HG02798 (cell line): ENCODE measurements at regions not wholly inside any gene's neighbourhood (a gene's known extent, or its start where the extent isn't known, plus 50 kb on each side); places are given as distances from the start of the nearest gene placed in this dataset.
A peak's percentile ranks its signal among the peaks of the same experiment; 100 is the strongest.

ENCODE experiments used
- ATAC-seq: cut with Tn5 transposase; IDR thresholded peaks from one replicate; pipeline ENCODE4 v1.9.1; 2021; ENCODE audit warnings: mild to moderate bottlenecking; ENCODE audit not compliant: unreplicated experiment, poor library complexity

DNA sequence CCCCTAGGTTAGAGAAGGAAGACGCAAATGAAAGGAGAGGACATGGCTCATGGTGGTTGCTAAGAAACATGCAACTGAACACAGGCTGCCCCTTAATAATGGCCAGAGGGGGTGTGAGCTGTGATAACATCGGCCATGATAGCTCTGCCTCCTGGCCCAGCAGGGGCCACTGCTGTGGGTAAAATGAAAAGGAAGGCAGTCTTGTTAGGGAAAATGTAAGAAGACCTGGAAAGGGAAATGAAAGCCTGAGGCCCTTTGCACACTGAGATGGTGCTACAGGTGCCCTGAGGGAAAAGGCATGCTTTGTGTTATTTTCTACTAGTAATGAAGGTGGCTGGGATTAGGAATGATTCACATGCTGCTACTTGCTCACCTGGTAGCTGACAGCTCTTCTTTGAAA is 123.6 kb upstream of the MID1 start:
- no peak for ATAC-seq

- no peak for ATAC-seq
Observed at GRCh38 chrX:10747975-10748374, 127.6 kb upstream of the MID1 start.

DNA sequence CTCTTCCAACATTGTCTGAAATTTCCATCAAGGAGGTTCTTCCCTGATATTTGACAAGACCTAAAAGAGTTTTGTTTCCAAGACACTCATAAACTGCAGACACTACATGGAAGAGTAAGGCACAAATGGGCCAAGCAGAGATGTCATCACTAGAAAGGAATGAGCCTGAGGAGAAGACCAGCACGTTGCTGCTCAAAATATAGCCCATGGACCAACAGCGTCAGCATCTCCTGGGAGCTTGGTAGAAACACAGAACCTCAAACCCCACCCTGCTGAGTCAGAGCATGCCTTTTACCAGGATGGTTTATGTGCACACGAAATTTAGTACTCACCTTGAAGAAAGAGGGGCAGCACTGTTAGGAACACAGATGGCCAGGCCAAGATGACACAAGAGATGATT is 128.7 kb upstream of the MID1 start:
- ATAC-seq, result no peak

GRCh38 chrX:10750581-10750980 is 130.2 kb upstream of the MID1 start:
- no peak for ATAC-seq

- ATAC-seq, result no peak
Observed at GRCh38 chrX:10753116-10753515, 132.7 kb upstream of the MID1 start.

GRCh38 chrX:10754445-10754844 is 134.1 kb upstream of the MID1 start:
- ATAC-seq, result no peak

- ATAC-seq, result no peak
Observed at GRCh38 chrX:10755439-10756334, 135.3 kb upstream of the MID1 start.

DNA sequence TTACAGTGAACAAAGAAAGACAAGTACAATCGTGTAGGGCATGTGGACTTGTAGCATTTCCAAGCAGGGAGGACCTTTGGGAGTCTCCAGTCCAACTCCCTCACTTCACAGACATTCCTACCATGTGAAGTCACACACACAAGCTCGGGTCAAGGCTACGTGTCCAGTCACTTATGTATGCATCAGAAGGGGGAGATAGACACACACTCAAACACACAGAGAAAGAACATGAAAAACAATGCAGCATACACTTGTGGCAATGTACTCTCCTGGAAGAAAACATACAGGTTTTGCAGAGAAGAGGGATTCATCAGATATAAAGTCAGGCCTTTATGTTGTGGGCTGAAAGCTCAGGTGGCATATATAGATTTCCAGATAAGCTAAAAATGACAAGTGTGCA is 136.1 kb upstream of the MID1 start:
- no peak for ATAC-seq

- ATAC-seq, result no peak
Observed at GRCh38 chrX:10759141-10759799, 138.9 kb upstream of the MID1 start.

DNA sequence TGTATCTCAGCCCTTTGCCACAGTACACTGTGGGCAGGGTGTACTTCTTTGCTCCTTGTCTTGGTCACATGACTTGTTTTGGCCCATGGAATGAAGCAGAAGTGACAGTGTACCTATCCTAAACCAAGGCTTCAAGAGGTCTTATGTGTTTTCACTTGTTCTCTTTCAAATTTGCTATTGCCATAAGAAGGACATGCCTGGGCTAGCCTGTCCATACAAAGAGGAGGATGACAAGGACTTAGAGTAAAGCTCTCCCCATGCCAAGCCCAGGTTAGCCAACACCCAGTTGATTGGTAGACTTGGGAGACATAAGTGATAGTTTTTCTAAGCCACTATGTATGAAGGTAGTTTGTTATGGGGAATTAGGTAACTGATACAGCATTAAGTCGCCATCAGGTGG is 141.1 kb upstream of the MID1 start:
- no peak for ATAC-seq

DNA sequence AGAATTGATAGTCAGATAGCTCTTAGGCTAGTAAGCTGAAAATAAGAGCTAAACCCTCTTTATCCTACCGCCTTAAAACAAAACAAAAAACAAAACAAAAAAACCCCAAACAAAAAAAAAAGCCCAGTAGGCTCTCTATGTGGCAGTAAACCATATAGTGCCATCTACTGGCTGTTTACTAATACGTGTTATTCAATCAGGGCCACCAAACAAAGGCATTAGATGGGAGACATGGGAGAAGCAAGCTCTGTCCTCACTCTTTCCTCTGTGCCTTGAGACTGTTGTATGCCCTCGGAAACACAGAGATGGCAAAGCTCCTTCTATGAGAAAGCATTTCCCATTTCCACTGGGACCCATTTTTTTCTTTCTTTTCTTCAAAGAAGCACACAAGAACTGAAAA is 148.8 kb upstream of the MID1 start:
- peak; percentile 64 for ATAC-seq

DNA sequence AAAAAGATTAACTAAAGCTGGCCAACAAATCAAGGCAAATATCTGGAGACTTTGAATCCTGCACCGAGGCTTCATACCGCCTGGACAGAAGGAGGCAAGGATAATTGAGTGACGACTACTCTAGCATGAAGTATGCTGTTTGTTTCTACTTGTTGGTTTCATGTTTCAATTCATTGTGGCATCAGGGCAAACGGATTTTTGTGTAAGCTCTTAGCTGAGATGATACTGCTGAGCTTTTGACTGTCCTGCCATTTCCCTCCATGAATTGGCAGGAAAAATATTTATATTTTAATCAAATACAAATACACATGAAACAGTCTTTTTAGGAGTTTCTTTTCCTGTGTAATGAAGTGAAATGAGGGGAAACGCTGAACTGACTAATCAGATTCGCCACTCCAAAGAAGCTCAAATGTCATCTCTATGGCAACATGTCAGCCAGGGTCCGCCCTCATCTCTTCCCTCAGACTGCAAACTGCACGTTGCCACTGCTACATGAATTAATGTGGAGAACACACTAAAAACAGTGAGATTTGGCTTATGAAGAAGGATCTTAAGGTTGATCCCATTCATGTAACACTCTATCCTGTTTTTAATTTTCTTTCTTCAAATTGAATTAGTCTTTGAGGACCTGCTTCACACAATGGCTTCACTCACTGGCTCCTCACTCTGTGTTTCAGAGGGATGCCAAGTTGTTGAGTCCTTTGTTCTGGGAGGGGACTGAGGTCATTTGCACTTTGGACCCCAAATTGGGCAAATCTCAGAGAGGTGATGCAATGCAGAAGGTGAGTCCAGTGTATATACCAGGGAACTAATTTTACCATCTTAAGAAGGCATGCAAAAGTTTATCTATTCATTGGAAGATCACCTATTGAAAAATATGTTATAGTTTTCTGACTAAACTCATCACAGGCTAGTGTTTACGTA is 149.6 kb upstream of the MID1 start:
- ATAC-seq, result no peak

GRCh38 chrX:10773318-10773717 is 152.9 kb upstream of the MID1 start:
- no peak for ATAC-seq

- no peak for ATAC-seq
Observed at GRCh38 chrX:10781847-10782530, 161.6 kb upstream of the MID1 start.

- no peak for ATAC-seq
Observed at GRCh38 chrX:10783451-10783995, 163.1 kb upstream of the MID1 start.

- no peak for ATAC-seq
Observed at GRCh38 chrX:10787264-10787663, 166.9 kb upstream of the MID1 start.

DNA sequence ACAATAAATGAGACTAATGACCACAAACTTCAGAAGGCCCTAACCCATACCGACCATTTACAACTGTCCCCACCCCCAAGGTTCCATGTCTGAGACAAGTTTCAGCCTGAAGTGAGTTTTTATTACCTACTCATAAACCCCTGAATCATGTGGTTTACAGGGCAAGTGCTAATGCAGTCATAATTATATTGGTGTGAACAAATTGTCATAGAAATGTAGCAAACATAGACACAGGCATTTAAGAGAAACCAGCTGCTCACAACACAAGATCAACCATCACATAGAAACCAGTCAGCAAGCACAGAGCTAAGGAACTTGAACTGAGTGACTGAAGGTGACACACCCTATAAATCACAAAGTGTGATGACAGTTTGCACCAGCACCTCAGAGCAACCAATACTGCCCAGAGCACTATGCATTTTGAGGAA is 173.8 kb upstream of the MID1 start:
- ATAC-seq, result no peak

- no peak for ATAC-seq
Observed at GRCh38 chrX:10795721-10796120, 175.3 kb upstream of the MID1 start.

DNA sequence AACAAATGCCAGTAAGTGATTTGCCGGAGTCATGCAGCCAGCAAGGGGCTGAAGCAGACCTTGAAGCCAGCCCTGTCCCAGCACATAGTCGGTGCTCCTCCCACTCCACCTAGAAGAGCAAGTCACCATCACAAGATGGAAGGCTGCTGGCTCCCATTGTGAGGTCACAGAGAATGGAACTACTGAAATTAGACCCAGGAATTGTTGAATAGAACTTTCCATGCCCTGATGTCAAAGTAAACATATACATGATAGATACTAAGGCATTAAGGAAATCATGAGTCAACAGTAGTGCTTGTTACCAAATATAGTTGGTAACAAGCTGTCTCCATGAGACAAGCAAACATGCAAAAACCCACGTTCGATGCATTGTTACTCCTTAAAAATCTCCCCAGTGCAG is 177.1 kb upstream of the MID1 start:
- no peak for ATAC-seq

DNA sequence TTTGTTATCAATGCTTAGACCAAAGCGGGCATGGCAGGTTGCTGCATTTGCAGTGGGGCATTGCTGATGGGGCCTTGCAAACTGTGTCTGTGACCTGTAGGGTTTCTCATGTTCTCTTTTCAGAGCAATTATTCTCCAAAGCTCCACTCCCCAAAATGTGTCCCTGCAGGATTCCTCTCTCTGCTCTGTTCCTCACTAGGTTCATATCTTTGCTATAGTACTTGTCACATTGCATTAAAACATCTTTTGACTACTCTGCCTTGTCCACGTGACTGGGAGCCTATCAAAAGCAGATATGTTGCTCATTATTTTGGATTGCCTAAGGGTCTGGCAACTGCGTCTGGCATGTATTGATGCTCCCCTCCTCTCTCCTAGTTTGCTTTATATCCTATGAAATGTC is 177.7 kb upstream of the MID1 start:
- no peak for ATAC-seq
